AG10803 (cell line): ENCODE measurements at regions not wholly inside any gene's neighbourhood (a gene's known extent, or its start where the extent isn't known, plus 50 kb on each side); places are given as distances from the start of the nearest gene placed in this dataset.
A peak's percentile ranks its signal among the peaks of the same experiment; 100 is the strongest.

Experiments used
- DNase-seq: peaks from one replicate; pipeline ENCODE4 v3.0.0; 2010; ENCODE audit warnings: low read depth
- H3K4me3 ChIP-seq: 2 replicates; pipeline ENCODE4 v1.5.1; 2011; ENCODE audit warnings: mild to moderate bottlenecking, low read length, control low read depth
- CTCF ChIP-seq: conservative IDR thresholded peaks from 2 replicates; pipeline ENCODE4 v1.5.1; 2011; ENCODE audit warnings: mild to moderate bottlenecking, low read length, control low read depth, inconsistent platforms

GRCh38 chr6:105560611-105561066, 157.8 kb upstream of the PREP start:
- no peak for TF ChIP-seq CTCF
- DNase-seq, result peak; percentile 58
- no peak overlapping the region for H3K4me3 ChIP-seq

- no peak overlapping the region for H3K4me3 ChIP-seq
- no peak for TF ChIP-seq CTCF
- no peak for DNase-seq
Observed at GRCh38 chr6:105557291-105557690, 154.4 kb upstream of the PREP start.

- no peak overlapping the region for H3K4me3 ChIP-seq
- TF ChIP-seq CTCF, result no peak
- DNase-seq, result no peak
Observed at GRCh38 chr6:105553171-105553570, 150.3 kb upstream of the PREP start.

- no peak for TF ChIP-seq CTCF
- H3K4me3 ChIP-seq, result no peak overlapping the region
- peak; percentile 31 for DNase-seq
Observed at GRCh38 chr6:105550955-105551620, 148.2 kb upstream of the PREP start.

- TF ChIP-seq CTCF, result no peak
- no peak overlapping the region for H3K4me3 ChIP-seq
- DNase-seq, result no peak
Observed at GRCh38 chr6:105546754-105547153, 143.9 kb upstream of the PREP start.

GRCh38 chr6:105545947-105546731, 143.3 kb upstream of the PREP start:
- TF ChIP-seq CTCF, result no peak
- DNase-seq, result peak; percentile 91

GRCh38 chr6:105545228-105545920, 142.5 kb upstream of the PREP start:
- no peak for TF ChIP-seq CTCF
- no peak overlapping the region for H3K4me3 ChIP-seq
- peak; percentile 70 for DNase-seq

More at GRCh38 chr6:105545947-105546731, 143.3 kb upstream of the PREP start:
- H3K4me3 ChIP-seq, result no peak overlapping the region
